Putamen (tissue), 1 donor: ENCODE measurements at regions not wholly inside any gene's neighbourhood (a gene's known extent, or its start where the extent isn't known, plus 50 kb on each side); places are given as distances from the start of the nearest gene placed in this dataset.

Source experiments
- DNase-seq: peaks from one replicate; pipeline ENCODE4 v3.0.0-alpha.2; 2016; ENCODE audit warnings: low spot score

GRCh38 chr3:106617276-106617675 lies 748.5 kb upstream of the CBLB start:
- DNase-seq: no peak

GRCh38 chr3:106620646-106621045 lies 751.8 kb upstream of the CBLB start:
- DNase-seq: no peak

- no peak for DNase-seq
Observed at GRCh38 chr3:106624154-106624553, 753.1 kb upstream of the CCDC54 start.

- DNase-seq: no peak
Observed at GRCh38 chr3:106628407-106628806, 748.8 kb upstream of the CCDC54 start.

- no peak for DNase-seq
Observed at GRCh38 chr3:106629215-106629832, 747.9 kb upstream of the CCDC54 start.

- DNase-seq: no peak
Observed at GRCh38 chr3:106631373-106632108, 745.7 kb upstream of the CCDC54 start.

GRCh38 chr3:106635271-106635670 lies 742.0 kb upstream of the CCDC54 start:
- no peak for DNase-seq

- DNase-seq: no peak
Observed at GRCh38 chr3:106635826-106636225, 741.4 kb upstream of the CCDC54 start.

- DNase-seq: no peak
Observed at GRCh38 chr3:106640353-106640752, 736.9 kb upstream of the CCDC54 start.

GRCh38 chr3:106642161-106642560 lies 735.1 kb upstream of the CCDC54 start:
- DNase-seq: no peak

- DNase-seq: no peak
Observed at GRCh38 chr3:106643684-106644161, 733.5 kb upstream of the CCDC54 start.

GRCh38 chr3:106673926-106674569 lies 703.2 kb upstream of the CCDC54 start:
- no peak for DNase-seq

GRCh38 chr3:106675451-106675850 lies 701.8 kb upstream of the CCDC54 start:
- DNase-seq: no peak

- DNase-seq: no peak
Observed at GRCh38 chr3:106678657-106679390, 698.4 kb upstream of the CCDC54 start.

- no peak for DNase-seq
Observed at GRCh38 chr3:106683953-106684620, 693.2 kb upstream of the CCDC54 start.

- no peak for DNase-seq
Observed at GRCh38 chr3:106685745-106686144, 691.5 kb upstream of the CCDC54 start.

- no peak for DNase-seq
Observed at GRCh38 chr3:106687905-106688304, 689.3 kb upstream of the CCDC54 start.

- DNase-seq: no peak
Observed at GRCh38 chr3:106688464-106688863, 688.8 kb upstream of the CCDC54 start.

GRCh38 chr3:106691476-106691875 lies 685.8 kb upstream of the CCDC54 start:
- DNase-seq: no peak

- DNase-seq: no peak
Observed at GRCh38 chr3:106692624-106693023, 684.6 kb upstream of the CCDC54 start.

GRCh38 chr3:106699122-106699521 lies 678.1 kb upstream of the CCDC54 start:
- no peak for DNase-seq

- DNase-seq: no peak
Observed at GRCh38 chr3:106700981-106701380, 676.3 kb upstream of the CCDC54 start.
